GM18498 (cell line): ENCODE measurements at regions not wholly inside any gene's neighbourhood (a gene's known extent, or its start where the extent isn't known, plus 50 kb on each side); places are given as distances from the start of the nearest gene placed in this dataset.
"Not testable (repeated sequence)": the region's sequence is repeated elsewhere in the genome, so short reads cannot be mapped to it uniquely, and the experiment has no call there.

Experiments used
- ATAC-seq: cut with Tn5 transposase; IDR thresholded peaks from one replicate; pipeline ENCODE4 v1.9.1; 2021; ENCODE audit warnings: mild to moderate bottlenecking, moderate library complexity; ENCODE audit not compliant: unreplicated experiment

GRCh38 chr15:96122077-96123027 lies 208.1 kb upstream of the NR2F2 start:
- ATAC-seq, result no peak

GRCh38 chr15:96123028-96123400 lies 207.5 kb upstream of the NR2F2 start:
- ATAC-seq, result no peak

- no peak for ATAC-seq
Measured at GRCh38 chr15:96123630-96124187, 206.8 kb upstream of the NR2F2 start.

GRCh38 chr15:96124436-96124835 lies 206.1 kb upstream of the NR2F2 start:
- ATAC-seq, result no peak

GRCh38 chr15:96125721-96126415 lies 204.6 kb upstream of the NR2F2 start:
- ATAC-seq, result no peak

GRCh38 chr15:96126859-96127258 lies 203.6 kb upstream of the NR2F2 start:
- no peak for ATAC-seq

- ATAC-seq, result no peak
Measured at GRCh38 chr15:96130734-96131133, 199.8 kb upstream of the NR2F2 start.

DNA sequence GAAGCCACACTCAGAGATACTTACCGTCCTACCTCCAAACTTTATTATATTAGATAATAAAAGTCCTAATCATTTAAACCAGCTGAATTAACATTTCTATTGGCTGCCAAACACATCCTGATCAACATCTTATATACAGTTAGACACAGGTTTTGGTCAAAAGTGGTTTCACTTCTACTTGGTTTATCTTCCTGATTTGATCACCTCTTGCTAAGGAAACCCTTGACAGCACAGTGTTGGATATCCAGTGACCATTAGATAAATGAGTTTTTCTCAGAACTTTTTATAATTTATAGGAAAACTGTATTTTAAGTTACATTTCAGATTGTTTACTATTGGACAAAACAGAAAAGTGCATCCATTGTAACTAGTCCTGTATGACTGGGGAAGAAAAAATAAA lies 198.4 kb upstream of the NR2F2 start:
- ATAC-seq, result no peak

DNA sequence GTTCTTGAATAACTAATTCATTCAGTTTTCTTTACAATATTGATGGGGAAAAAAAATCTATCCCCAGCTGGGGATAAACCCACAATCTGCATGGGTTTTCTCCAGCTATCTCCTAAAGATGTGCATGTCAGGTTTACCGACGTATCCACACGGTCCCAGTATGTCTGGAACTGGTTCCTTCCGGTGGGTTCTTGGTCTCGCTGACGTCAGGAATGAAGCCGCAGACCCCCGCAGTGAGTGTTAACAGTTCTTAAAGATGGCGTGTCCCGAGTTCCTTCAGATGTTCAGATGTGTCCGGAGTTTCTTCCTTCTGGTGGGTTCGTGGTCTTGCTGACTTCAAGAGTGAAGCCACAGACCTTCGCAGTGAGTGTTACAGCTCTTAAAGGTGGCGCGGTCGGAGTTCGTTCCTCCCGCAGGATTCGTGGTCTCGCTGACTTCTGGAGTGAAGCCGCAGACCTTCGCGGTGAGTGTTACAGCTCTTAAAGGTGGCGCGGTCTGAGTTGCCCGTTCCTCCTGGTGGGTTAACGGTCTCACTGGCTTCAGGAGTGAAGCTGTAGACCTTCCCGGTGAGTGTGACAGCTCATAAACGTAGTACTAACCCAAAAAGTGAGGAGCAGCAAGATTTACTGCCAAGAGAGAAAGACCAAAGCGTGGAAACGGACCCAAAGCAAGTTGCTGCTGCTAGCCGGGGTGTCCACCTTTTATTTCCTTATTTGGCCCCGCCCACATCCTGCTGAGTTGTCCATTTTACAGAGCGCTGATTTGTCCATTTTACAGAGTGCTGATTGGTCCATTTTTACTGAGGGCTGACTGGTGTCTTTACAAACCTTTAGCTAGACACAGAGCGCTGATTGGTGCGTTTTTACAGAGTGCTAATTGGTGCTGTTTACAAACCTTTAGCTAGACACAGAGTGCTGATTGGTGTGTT lies 195.1 kb upstream of the NR2F2 start:
- no peak for ATAC-seq

DNA sequence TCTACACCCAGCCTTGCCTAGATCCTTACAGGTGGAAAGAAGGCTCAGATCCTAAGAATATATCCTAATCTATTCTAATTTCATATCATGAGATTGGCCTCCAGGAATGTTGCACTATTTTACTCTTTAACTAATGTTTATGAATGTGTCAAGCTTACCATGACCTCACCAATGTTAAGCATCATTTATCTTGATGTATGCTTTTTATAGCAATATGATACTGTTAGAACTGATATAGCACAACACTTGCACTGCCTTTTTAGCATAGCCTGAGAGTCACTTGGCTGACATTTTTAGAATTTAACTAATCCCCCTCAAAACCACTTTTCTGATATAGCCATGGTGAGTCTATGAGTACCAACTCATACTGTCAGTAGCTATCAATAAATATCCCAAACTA lies 191.5 kb upstream of the NR2F2 start:
- no peak for ATAC-seq

GRCh38 chr15:96142498-96142897 lies 188.0 kb upstream of the NR2F2 start:
- ATAC-seq, result no peak

DNA sequence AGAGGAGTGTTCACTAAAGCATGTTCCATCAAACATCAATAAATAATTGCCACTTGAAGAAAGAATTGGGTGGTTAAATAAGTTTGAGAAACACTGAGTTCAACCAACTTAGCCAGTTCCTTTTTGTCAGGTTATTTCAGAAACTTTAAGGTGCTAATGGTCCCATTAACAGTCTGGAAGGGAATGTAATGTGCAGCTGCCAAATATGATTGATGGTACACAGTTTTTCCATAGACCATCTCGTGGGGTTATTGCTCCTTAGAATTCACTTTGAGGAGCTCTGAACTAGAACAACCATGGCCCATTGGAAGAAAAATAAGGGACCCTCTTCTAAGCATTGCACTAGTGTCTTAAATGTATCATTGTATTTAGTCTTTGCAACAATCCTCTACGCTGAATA lies 185.8 kb upstream of the NR2F2 start:
- no peak for ATAC-seq

- ATAC-seq, result no peak
Measured at GRCh38 chr15:96146726-96147125, 183.8 kb upstream of the NR2F2 start.

DNA sequence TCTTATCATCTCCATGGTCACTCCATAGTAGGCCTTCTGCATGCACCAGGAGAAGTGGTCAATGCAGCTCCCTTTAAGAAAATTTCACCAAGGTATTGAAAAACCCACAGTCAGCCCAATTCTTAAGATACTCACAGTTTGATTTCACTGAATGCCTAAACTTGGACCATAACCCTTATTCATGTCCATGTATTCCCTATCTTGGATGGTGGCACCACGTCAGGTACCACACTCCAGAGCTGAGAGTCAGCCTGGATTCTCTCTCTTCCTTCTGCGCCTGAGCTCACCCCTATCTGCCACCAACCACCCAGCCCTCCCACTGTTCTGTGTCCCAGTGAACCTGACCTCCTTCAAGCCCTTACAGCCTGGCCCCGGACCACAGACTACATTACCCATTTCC lies 183.2 kb upstream of the NR2F2 start:
- ATAC-seq, result no peak

- no peak for ATAC-seq
Measured at GRCh38 chr15:96150254-96150653, 180.2 kb upstream of the NR2F2 start.

- ATAC-seq, result not testable (repeated sequence)
Measured at GRCh38 chr15:96151749-96152148, 178.8 kb upstream of the NR2F2 start.

DNA sequence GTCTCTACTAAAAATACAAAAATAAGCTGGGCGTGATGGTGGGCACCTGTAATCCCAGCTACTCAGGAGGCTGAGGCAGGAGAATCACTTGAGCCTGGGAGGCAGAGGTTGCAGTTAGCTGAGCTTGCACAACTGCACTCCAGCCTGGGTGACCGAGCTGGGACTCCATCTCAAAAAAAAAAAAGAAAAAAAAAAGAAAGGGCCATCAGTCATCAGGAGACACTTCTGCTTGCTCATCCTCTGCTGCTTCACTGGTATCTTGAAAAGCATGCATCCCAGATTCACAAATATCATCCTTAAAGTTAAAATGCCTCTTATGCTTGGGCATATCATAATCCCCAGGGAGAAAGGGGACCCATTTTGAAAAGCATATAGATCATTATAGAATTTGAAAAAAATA lies 176.6 kb upstream of the NR2F2 start:
- no peak for ATAC-seq

GRCh38 chr15:96158938-96159337 lies 171.6 kb upstream of the NR2F2 start:
- ATAC-seq, result no peak

DNA sequence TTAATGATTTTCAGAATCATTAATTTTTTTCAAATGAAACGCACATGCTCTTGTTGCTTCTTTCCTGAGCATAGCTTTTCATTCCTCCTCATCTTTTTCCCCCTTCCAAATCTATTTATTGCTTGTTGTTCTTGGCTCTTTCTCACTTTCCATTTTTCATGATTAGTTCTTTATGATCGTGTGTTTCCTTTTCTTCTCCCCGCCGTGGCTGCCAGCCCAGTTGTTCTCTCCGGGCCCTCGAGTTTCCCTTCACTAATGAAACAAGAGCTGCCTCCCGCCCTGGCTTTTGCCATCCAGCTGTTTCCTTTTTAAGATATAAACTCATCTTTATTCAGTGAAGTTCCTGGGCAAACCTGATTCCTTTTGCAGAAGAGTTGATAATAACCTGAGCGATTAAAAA lies 170.2 kb upstream of the NR2F2 start:
- ATAC-seq, result no peak

DNA sequence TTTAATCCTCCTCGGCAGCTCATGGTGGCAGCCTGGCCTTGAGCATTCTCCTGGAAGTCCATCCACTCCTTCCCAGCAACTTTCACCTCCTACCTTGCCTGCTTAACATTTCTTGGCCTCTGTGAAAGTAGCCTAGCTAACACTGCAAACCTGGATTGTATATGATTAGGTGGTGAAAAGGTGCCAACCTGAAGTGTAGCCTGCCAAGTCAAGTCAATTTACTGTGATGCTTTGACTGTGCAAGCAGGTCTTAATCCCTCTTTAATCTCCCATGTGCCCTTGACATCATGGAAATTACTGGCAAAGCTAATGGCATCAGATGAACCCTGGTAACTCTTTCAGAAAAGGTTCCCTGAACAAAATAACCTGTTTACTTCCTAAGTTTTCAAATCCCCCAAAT lies 169.7 kb upstream of the NR2F2 start:
- no peak for ATAC-seq

DNA sequence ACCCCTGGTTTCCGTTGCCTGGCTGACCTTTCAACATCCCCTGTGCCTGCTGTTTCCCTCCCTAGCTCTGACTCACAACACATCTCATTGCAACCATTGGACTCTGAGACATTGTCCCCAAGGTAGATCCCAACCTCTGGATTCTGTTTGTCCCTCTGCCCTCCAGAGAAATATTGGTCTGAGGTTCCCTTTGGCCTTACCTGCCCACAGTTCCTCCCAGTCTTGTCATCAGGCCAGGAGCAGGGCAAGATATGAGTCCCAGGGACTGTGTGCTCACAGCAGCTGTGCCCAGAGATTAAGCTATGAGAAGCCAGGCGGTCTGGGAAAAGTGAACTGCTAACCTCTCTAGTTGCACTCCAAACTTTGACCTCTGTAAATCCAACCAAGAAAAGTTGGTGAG lies 168.2 kb upstream of the NR2F2 start:
- no peak for ATAC-seq
